ENCODE measurements at regions not wholly inside any gene's neighbourhood (a gene's known extent, or its start where the extent isn't known, plus 50 kb on each side); places are given as distances from the start of the nearest gene placed in this dataset.
A peak's percentile ranks its signal among the peaks of the same experiment; 100 is the strongest.

DNA sequence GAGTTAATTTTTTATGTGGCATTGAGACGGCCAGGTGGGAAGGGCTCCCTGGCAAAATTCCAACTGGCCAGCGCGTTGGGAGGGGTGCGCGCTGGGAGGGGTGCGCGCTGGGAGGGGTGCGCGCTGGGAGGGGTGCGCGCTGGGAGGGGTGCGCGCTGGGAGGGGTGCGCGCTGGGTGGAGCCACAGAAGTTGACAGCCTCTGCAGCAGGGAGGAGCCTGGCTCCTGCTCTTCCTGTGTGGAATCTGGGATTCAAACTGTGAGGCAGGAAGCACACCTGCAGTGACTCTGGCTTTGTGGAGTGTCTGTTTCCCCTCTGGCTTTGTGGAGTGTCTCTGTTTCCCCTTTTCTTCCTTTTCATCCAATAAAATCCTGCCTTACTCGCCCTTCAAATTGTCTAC is 147.9 kb upstream of the CBLN2 start:
- DNase-seq, result no peak

DNA sequence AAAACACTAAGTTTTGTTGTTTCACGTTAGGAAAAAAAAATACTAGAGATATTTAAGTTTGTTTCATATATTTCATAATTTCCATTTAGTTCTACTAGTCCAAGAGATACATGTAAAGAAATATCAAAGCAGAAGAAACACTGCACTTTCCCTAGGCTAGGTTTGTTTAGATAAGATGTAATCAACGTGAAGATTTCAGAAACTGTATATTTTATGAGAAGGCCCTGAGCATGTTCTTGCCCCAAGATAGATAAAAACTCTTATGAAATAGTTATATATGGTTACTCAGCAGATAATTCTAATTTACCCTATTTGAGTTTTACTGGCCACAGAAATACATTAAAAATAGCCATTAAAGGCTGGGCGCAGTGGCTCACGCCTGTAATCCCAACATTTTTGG is 143.6 kb upstream of the CBLN2 start:
- no peak for DNase-seq

DNA sequence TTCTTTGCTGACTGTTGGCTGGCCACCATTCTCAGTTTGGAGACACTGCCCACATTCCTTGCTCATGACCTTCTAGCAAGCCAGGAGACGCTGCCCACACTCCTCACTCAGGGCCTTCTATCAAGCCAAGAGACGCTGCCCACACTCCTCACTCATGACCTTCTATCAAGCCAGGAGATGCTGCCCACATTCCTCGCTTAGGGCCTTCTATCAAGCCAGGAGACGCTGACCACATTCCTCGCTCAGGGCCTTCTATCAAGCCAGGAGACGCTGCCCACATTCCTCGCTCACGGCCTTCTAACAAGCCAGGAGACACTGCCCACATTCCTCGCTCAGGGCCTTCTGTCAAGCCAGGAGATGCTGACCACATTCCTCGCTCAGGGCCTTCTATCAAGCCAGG is 131.3 kb upstream of the CBLN2 start:
- DNase-seq, result no peak

DNA sequence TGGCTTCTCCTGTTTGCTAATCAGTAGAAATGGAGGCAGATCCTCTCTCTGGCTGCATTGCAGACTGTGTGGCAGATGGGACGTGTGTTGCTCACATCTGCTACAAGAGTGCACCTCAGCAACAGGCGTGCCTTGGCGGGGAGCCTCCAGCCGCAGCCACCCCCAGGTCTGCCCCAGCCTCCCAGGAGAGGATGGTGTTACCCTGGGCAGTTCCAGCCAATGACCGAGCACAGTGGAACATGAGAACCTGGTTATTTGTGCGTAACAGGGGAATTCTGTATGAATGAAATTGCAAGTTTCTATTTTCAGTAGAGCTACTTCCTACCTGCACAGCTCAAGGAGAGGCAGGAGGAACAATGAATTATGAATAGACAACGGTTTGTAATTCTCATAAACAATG is 130.6 kb upstream of the CBLN2 start:
- no peak for DNase-seq

DNA sequence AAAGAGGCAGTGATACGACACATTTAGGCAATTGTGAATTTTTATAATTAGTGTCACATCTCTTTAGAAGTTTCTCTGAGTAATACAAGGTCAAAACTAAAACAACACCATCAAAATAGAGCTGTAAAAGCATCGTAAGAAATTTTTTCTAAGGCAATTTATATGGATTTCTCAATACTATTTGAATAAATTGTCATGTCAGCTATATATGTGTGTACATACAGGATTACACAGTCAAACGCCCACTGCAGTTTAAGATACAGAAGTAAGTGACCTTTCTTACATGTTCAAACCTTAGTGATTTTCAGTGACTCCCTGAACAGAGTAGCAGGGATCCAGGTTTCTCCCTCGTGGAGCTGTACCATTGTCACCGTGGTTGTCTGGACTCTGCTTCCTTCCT is 129.1 kb upstream of the CBLN2 start:
- no peak for DNase-seq

DNA sequence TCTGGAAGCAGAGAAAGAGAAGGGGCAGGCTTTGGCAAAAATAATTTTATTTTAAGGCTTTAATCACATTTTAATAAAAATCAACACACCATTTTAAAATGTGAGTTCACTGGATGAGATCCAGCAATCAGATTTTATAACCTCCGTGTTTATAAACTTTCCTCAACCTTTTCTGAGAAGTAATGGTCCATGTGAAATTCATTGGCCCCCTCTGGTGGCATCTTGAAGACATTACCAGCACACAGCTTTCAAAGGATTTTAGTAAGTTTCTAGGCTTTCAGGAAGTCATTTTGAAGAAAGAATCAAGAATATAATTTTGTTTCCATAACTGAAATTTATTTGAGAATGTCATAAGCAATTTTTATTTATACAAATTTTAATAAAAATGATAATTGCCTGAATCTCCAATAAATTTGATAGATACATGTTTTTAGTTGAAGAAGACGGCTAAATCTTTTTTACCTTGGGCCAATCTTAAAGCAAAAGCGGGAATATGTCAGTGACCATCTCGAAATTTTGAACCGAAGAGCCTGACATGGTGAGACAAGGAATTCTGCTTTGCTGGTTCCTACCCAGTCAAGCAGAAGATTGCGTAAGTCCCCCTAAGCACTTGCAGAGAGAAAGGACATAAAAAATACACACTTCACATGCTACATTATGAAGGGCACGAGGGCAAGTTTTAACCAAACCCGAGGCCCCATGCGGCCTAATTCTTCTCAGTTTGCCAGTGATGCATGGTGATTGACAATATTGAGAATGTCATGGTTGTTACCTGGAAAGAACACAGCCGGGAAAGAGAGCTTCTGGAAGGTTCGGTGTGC is 128.4 kb upstream of the CBLN2 start:
- no peak for DNase-seq

DNA sequence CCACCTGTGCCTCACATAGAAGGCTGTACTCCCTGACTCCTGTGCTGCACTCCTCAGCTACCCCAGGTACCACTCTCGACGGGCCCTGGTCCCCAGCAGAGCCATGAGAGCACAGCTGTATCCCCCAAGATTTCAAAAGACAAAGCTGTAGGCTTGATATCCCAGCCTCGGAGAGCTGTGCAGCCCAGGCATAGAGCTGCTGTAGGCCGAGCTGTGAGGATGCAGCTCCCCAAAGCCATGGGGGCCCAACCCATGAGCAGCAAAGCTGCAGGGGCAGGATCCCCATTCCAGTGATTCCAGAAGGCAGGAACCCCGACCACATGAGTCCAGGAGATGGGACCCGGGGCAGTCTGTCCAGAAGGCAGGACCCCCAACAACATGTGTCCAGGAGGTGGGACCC is 123.8 kb upstream of the CBLN2 start:
- no peak for DNase-seq

DNA sequence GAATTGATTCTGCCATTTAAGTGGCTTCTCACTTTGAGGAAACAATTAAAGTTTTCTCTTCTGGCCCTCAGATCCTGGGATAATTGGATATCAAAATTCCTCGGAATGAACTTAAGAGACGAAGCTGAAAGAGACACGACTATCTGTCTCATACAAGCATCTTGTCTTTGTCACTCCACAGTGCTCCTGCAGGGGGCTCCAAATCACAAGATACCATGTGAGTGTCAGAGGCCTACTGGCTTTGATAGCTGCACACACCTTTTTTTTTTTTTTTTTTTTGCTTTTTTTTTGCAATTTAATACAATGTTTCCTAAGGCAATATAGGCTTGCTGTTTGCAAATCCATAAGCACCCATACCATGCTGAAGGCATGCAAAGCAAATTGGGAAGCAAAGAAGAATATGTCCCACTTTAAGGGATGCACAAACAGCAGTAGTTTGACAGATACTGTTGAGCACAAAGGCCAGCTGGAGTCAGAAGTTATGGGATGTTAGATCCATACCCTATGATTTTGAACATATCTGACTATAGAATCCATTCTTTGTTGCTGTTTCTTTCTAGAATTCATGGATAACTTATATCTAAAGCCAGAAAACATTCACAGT is 109.0 kb upstream of the CBLN2 start:
- peak; percentile 58 for DNase-seq

DNA sequence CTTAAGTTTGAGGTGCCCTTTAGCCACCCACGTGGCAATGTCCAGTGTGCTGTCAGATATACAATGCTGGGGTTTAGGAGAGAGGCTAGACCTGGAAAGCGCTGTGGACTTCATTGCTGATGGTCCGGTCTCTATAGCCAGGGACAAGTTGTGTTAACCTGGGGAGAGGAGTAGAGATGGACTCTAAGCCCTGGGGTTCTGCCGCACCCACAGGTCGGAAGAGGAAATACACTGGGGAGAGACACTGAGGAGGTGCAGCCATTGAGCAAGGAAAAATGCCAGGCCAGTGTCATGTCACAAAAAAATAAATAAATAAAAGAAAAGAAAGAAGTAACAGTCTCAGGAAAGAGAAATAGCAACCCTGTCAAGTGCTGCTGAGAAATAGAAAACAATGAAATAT is 106.9 kb upstream of the CBLN2 start:
- DNase-seq, result no peak

DNA sequence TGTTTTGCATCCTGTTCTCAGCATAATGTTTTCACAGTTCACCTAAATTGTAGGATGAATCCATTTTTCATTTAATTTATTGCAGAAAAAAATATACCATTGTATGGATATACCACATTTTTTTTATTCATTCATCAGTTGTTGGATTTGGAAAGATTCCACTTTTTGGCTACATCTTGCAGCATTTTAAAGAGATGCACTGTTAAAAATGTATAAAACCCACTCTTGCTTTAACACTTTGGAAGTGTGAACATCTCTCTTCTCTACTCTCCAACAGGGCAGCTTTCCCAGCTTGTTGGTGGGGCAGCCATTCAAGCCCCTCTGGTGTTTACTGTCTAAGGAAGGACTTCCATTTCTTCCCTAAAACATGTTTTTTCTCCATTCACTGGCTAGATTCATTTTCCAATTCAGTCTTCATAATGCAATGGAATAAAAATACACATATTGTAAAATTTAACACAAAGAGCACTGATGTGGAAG is 104.4 kb upstream of the CBLN2 start:
- DNase-seq, result no peak

DNA sequence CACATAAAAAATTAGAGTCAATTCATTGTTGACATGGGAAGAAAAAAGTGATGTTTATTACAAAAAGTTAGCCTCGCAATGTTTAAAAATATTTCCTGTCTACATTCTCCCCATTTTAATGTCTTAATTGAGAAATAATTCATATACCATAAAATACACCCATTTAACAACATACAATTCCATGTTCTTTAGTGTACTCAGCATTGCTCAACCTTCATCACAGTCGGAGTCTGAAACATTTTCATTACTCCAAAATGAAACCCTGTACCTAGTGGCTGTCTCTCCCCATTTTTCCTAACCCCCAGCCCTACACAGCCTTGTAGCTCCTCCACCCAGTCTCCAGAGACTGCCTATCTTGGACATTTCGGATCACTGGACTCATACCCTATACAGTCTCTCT is 103.9 kb upstream of the CBLN2 start:
- no peak for DNase-seq

DNA sequence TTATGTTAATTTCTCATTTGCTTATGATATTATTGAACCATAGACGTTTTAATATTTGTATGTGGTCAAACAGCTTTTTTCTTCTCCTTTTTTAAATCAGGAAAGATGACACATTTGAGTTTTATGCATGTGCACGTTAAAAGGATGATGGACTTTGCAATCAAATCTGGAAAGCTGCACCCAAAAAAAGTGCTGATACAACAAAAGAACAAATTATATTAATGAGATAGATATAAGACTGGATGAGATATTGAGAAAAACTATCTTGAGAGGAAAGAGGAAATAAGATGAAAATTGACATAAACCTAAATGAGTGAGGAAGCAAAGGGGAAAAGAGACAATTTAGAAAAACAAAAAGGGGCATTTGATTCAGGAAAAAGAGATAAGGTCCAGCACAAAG is 96.4 kb upstream of the CBLN2 start:
- DNase-seq, result no peak

DNA sequence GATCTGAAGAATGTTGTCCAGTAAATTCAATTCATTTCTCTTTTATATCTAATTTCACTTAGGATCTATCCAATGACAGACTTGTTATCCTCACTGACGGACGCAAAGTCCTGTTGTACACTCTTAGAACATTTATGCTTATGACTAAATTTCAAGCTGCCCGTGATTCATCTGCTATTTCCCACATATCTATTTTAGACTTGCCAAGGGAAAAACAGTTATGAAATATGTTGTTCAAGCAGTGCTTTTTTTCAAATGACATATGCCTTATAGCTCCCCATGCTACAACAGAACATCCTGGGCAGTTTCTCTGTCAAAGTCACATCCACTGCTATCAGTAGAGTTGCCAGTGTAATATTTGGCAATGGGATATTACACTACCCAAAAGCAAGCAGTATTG is 94.2 kb upstream of the CBLN2 start:
- no peak for DNase-seq

DNA sequence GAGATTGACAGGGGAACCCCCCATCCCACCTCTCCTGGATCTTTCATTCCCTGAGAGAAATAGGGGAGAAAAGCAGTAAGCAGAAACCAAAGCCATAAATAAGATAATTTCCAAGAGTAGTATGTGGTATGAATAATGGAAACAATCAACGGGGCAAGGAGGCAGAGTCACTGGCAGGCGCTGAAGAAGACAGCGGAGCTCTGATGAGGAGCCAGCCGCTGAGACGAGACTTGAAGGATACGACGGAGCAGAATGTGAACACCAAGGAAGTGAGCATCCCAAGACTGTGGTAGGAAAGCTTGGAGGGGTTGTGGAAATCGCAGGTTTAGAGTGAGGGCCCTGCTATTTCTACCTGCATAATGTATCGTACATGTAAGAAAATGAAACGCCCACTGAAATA is 93.6 kb upstream of the CBLN2 start:
- no peak for DNase-seq

DNA sequence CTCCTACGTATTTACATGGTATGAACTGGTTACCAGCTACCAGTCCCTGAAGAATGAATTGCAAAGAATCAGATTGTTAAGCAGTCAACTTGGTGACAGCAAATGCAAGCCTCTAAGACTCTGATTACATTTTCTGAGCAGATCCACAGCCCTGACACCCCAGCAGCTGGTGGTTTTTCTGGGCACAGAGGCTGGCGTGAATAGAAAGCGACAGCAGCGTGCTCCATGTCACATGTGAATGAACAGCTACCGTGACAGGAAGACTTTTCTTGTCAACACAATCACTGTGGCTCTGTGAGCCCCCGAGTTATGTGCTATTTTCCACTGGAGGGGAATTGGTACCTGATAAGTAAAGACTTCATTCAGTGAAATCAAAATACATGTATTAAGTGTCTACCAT is 93.2 kb upstream of the CBLN2 start:
- DNase-seq, result no peak

DNA sequence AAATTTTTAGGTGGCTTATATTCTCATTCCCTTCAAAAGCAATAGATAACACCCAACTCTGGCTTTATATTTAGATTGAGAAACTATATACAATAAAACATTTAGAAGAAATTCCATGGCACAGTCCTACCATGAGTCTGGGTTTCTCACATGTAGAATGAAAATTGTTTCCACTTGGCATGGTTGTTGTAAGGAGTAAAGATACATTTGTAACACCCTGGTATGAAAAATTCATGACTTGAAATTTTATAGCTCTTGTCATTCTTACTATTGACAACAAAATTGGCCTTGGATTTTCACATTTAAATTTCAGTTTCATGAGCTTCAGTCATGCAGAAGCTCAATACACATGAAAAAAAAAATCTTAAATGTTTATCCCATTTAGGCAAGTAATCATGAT is 92.5 kb upstream of the CBLN2 start:
- no peak for DNase-seq

DNA sequence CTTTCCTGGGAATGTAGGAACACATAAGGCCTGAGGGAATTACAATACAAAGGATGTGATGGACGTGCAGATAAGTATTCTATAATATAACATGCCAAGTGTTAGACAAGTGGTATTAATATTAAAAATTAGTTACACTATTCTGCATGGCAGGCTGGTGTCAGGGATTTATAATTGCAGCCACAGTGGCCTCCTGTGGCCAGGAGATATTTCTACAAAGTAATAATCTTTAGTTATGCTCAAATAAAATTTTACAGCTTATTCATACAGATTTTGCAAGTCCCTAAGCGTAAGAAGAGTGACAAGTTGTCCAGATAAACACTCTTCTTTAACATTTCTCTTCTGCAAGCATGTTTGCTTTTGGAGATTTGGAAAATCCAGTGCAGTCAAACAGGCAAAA is 90.4 kb upstream of the CBLN2 start:
- DNase-seq, result no peak

DNA sequence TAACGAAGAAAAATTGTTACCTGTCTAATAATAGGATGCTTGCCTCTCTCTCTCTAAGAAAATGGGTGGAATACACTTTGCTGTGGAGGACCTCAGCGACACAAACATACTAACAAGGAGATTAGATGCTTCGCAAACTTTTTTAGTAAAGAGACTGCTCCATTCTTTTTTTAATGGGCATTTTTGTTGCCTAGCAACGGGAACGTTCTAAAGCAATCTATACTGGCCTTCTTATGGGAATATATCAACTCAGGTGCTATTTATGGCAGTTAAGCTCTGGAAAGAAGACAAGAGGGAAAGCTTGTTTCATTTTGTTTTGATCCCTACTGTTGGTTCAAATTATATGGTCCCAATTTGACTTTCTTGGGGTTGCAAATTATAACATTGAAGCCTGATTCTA is 86.8 kb upstream of the CBLN2 start:
- no peak for DNase-seq

DNA sequence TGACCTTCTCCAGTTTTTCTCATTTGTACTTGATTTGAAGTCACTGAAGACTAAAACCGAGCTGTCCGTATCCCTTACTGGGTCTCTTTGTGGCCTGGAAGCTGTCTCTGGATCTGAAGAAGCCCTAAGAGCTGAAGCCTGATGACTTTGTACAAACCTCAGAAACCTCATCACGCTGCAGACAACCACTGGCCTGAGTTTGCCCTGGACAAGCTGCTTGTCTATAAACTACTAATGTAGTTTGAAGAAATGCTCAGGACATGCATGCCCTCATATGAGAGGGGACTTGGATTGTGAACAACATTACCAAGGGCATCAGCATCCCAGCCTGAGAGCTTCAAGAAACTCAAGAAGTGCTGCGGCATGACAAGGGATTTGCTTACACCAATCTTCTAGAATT is 79.3 kb upstream of the CBLN2 start:
- no peak for DNase-seq

DNA sequence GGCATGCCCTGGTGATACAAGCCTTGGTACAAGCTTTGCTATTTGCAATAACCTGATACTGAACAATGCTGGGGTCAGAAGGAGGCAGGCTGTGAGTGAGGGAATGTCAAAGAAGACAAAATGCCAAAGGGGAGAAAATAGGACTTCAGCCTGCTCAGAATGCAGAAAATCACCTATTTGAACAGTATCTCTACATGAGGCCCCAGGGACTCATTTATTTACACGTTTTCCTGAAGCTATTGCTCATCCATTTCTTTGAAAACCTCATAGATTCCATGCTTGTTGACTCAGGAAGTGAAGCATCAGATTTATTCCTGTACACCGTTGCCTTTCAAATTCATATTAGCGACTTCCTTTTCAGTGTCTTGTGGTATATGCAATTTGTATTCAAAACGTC is 69.4 kb upstream of the CBLN2 start:
- no peak for DNase-seq

DNA sequence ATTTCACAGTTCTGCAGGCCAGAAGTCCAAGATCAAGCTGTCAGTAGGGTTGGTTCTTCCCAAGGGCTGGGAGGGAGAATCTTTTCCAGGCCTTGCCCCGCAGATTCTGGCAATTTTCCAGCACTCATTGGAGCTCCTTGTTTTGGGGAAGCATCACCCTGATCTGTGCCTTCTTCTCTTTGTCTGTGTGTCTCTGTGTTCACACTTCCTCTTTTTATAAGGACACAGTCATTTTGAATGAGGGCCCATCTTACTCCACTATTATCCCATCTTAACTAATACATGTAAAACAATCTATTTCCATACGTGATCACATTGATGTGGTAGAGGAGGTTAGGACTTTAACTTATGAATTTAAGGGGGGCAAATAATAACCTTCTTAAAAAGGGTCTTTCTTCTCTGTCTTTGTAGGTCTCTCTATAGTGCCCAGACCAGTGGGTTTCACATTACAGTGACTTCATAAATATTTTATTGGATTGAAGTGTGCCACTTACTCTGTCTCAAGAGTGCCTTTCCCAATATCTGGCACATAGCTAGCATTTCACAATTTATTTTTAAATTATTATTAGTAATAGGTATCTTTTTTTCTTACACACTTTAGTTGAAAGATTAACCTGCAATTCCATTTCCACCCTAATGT is 68.9 kb upstream of the CBLN2 start:
- DNase-seq, result no peak

DNA sequence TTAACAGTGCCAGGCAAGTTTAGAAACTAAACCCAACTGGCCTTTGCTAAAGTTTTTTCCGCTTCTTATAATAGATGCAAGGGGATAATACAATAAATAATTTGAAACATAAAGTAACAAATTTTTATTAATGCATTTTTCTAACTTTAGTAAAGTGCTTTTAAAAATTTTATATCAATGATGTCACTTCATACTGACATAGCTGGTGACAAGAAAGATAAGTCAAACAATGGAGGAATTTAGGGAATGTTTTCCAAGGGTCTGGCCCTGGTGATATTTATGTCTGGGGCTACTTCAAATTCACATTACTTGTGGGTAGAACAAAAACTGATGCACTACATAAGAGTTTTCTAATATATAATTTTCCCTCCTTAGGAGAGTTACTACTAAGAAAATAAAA is 61.2 kb upstream of the CBLN2 start:
- no peak for DNase-seq

DNA sequence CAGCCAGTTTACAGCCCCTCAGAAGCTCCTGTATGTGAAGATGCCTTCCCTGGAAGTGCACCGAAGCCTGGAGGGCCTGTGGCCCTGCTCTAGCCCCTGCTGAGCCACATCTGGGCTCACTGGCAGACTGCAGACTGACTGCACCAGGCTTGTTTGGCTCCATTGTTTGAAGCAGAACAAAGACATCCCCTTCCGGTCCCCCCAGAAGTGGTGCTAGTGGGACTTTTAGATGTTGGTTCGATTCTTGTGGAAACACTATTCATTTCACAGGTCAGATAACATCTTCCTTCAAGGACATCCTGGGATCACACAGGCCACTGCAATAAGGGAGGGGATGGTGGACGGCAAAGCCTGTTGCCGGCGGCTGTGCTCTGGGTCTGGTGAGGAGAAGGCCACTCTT is 57.8 kb upstream of the CBLN2 start:
- DNase-seq, result no peak

DNA sequence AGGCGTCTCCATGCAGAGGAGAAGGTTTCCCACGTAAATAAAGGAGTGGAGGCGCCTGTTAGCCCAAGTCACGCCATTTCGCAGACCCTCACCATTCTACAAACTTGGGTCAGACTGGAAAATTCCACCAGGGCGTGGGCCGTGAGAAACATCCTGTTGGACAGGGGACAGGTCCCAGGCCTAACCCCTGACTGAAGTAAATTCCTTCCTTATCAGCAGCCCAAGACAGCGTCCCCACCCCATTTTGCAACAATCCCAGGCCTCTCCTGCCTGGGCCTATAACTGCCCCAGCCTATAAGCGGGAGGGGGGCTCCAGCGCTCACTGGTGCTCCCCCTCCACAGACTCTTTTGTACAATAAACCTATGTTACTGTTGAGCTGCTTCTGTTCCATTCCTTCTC is 57.3 kb upstream of the CBLN2 start:
- DNase-seq, result no peak
